Left kidney (tissue), 1 donor: ENCODE measurements at regions not wholly inside any gene's neighbourhood (a gene's known extent, or its start where the extent isn't known, plus 50 kb on each side); places are given as distances from the start of the nearest gene placed in this dataset.

Experiments
- DNase-seq: peaks from one replicate; pipeline ENCODE4 v3.0.0-alpha.2; 2013

DNA sequence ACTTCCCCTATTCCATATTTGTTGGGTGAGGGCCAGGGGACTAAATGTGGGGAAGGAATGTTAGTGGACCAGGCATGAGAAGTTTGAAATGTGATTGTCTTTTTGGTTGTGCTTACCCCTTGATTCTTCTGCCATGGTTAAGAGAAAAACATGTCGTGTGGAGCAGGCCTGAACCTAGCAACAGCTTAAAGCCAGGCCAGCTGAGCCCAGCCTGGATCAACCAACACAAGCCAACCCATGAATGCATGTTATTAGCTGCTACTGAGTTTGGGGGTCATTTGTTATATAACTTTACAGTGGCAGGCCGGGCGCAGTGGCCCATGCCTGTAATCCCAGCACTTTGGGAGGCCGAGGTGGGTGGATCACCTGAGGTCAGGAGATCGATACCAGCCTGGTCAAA, 52.4 kb upstream of the TRIO start:
- DNase-seq, result no peak

DNA sequence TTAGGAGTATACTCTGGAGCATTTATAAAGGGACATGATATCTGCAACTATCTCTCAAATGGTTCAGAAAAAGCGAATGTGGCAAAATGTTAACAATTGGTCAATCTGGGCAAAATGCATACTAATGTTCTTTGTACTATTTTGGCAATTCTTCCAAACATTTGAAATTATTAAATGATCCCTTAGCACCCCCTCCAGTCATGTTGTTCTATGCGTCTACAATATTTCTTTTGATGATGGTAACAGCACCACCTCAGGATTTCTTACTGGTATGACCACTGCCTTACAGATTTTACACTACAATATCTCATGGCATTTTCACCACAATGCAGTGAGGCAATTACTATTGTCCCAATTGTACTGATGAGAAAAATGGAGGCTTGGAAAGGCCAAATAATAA, 52.9 kb upstream of the TRIO start:
- DNase-seq, result no peak

DNA sequence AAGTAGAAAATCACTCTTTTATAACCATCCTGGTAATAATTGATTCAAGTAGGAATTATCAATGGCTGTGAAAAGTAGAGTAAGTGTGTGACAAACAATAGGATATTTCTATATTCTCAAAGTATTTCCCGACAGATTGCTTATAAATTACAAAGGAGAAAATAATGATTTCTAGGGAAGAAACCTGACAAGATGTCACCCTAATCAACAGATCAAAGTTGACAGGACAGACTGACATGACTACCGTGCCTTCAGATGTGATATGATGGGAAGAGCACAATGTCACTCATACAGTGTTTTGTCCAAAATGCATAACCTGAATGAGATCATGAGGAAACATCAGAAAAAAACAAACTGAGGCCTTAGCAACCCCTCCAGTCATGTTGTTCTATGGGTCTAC, 53.9 kb upstream of the TRIO start:
- DNase-seq, result no peak

GRCh38 chr5:14086261-14086660, 56.9 kb upstream of the TRIO start:
- no peak for DNase-seq

GRCh38 chr5:14082973-14083372, 60.2 kb upstream of the TRIO start:
- DNase-seq, result no peak

- DNase-seq, result no peak
Measured at GRCh38 chr5:14082523-14082922, 60.6 kb upstream of the TRIO start.

DNA sequence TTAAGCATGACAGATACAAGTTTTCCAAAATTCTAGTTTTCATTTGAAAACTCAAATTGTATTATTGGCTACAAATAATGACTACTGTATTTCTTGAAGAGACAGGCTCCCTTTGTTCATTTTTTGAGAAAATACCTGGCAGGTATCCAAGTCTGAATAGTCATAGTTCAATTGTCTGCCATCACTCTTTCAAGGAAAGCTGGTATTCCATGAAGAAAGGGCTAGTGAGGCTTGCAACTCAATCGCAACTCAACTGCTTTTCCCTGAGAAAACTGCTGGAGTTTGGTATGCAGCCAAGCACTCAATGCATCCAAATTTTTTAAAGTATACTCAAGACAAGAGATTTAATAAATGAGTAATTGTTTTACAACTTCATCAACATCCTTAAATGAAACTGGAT, 61.4 kb upstream of the TRIO start:
- DNase-seq, result no peak

DNA sequence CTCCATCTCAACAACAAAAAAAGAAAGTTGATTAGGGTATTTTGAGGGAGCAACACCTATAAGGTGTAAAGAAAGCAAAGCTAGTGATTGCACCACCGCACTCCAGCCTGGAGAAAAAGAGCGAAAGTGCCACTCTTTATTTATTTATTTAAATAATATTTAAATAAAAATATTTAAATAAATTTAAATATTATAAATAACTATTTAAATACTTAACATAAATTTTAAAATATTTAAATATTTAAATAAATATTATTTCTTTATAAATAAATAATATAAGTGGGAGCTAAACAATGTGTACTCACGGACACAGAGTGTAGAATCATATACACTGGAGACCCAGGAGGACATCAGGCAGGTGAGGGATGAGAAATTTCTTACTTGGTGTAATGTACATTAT, 64.4 kb upstream of the TRIO start:
- DNase-seq, result no peak

DNA sequence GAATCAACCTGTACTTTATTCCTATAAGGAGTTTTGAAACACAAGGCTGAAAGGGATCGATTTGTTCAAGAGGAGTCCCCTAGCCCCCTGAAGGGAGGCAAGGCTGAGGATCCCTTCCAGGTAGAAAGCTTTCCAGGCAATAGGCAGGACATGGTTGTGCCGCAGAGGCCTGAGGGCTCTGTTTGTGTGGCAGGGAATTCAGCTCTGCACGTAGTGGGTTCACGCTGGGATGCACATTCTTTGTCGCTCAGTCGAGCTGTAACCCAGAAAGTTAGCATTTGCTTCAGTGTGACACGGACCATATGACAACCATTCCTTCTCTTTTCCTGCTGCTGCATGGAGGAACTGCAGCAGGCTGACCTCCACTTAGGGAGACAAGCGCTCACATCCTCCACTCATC, 65.6 kb upstream of the TRIO start:
- no peak for DNase-seq

DNA sequence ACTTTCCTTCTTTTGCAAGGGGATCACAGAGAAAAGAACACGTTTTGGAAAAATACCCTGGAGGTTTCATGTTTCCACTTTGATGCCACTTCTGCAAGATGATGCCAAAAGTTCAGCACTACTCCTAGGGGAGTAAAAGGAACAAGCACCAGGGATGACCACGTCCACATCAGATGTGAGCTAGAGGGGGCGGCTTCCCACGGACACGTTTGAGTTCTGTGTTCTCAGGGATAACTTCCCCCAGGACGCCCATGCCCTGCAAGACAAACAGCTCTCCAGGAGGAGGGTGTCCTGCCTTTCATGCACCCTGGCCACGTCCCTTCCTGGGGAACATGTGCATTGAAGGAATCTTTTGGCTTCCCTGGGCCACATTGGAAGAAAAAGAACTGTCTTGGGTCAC, 66.6 kb upstream of the TRIO start:
- DNase-seq, result no peak

- no peak for DNase-seq
Measured at GRCh38 chr5:14075937-14076336, 67.2 kb upstream of the TRIO start.

- DNase-seq, result no peak
Measured at GRCh38 chr5:14071433-14071832, 71.7 kb upstream of the TRIO start.

DNA sequence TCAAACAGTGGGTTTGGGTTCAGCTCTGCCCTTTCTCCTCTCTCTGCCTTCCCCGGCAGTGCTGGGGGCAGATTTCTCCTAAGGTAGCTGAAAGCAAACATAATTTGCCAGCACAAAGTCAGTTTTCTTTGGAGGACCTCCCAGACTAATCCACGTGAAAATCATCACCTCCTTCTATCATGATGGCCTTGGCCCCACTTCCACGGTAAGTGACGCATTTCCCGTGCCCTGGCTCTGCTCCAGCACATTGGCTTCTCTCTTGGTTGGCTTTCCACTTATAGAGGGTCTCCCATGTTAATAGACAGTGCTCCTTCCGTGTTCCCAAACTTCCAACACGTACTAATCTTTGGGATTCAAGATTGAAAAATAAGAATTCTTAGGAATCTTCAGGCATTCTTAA, 74.1 kb upstream of the TRIO start:
- no peak for DNase-seq

- DNase-seq, result no peak
Measured at GRCh38 chr5:14068136-14068535, 75.0 kb upstream of the TRIO start.

DNA sequence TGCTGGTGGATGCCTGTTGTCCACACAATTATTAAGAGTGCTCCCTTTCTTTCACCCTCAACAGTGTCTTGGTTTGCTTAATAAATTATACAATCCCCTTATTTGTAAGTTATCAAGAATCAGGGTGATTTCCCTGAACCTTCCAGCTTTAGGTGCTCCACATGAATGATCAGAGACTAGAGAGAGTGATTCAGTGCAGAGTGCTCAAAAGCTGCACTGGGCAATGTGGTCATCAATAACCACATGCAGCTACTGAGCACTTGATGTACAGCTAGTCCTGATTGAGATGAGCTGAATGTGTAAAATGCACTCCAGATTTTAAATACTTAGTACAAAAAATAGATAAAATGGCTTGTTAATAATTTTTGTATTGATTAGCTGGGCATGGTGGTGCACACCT, 76.8 kb upstream of the TRIO start:
- DNase-seq, result no peak

- no peak for DNase-seq
Measured at GRCh38 chr5:14064841-14065240, 78.3 kb upstream of the TRIO start.

- no peak for DNase-seq
Measured at GRCh38 chr5:14063691-14064090, 79.5 kb upstream of the TRIO start.

GRCh38 chr5:14063138-14063537, 80.0 kb upstream of the TRIO start:
- no peak for DNase-seq

DNA sequence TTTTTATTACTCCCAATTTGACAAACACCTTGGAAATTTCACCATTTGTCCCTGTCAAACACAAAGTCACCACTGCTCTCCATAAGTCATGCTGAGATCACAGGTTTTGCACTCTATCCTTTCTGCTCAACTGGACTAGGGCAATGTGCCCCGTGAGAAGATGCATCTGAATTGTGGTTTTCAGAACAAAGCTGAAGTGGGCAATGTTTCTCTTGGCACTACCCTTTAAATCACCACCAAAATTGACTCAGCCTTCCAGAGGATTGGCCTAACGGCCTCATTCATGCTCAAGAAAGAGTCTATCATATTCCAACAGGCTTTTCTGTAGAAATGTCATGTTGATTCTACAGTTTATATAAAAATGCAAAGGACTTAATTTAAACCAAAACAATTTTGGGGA, 81.0 kb upstream of the TRIO start:
- DNase-seq, result no peak

DNA sequence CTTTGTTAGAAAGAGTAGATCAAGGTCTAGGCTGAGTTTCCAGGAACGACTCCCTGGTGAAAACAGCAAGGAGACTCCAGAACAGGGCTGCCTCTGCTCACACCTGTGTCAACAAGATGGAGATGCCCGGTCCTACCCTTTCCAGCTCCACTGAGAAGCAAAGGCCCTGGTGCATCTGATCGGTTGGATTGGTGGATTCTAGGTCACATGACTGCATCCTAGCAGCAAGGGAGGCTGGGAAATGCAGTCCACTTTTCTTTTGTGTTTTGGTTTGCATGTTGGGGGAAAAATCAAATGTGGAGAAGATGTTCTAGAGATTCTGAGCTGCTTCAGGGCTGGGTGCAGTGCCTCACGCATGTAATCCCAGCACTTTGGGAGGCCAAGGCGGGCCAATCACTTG, 82.0 kb upstream of the TRIO start:
- DNase-seq, result no peak

DNA sequence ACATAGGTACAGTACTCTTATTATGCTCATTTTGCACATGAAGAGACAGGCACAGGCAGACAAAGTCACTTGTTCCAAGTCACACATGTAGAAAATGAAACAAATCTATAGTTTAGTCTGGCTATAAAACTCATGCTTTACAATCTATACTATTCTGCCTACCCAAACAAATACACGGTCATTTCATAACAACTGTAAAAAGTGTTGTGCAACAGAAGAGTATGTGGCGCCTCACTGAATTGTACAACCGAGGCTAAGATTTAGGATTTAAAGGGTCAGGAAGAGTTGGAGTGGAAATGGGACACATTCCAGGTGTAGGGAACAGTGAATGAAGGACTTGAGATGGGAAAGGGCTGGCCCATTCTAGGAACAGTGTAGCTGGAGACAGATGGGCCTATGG, 82.9 kb upstream of the TRIO start:
- DNase-seq, result no peak

DNA sequence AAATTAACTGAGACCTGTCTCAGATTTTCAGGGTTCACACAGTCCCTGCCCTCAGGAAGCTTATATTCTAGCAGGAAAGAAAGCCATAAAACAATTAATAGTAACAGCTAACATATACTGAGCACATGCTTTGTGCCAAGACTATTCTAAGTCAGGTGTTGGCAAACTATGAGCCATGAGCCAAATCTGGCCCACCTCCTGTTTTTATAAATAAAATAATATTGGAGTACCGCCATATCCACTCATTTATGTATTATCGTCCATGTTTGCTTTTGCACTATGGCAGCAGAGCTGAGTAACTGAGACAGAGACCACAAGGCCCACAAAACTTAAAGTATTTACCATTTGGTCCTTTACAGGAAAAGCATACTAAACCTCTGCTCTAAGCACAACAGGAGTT, 83.3 kb upstream of the TRIO start:
- DNase-seq, result no peak

DNA sequence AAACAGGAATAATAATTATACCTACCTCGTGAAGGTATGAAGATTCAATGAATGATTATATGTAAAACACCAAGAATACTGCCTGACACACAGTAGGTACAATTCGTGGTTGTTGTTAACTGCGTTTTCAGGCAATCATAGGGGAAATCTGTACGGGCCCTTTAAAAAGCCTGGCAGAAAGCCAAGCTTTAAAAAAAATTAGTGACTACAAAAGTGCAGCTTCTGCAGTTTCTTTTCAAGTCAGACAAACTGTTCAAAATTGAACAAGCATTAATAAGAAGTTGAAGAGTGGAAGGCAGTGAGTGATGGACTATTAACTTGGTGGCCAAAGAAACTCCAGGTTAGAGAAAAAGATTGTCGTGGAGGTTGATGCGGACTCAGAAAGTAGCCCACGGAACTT, 85.9 kb upstream of the TRIO start:
- no peak for DNase-seq

GRCh38 chr5:14056039-14056438, 87.1 kb upstream of the TRIO start:
- no peak for DNase-seq
